Retinal pigment epithelial cell (primary cell): ENCODE measurements at regions not wholly inside any gene's neighbourhood (a gene's known extent, or its start where the extent isn't known, plus 50 kb on each side); places are given as distances from the start of the nearest gene placed in this dataset.

Experiments
- DNase-seq: peaks from one replicate; pipeline ENCODE4 v3.0.0-alpha.2; 2010; ENCODE audit warnings: low read depth
- H3K4me3 ChIP-seq: 2 replicates; pipeline ENCODE4 v1.5.1; 2011; ENCODE audit warnings: mild to moderate bottlenecking, low read length, control low read depth, moderate library complexity
- TF ChIP-seq, protein P1 (sequence below): conservative IDR thresholded peaks from 2 replicates; pipeline ENCODE4 v1.5.1; 2011; ENCODE audit warnings: low read depth, low read length, control low read depth, inconsistent platforms

DNA sequence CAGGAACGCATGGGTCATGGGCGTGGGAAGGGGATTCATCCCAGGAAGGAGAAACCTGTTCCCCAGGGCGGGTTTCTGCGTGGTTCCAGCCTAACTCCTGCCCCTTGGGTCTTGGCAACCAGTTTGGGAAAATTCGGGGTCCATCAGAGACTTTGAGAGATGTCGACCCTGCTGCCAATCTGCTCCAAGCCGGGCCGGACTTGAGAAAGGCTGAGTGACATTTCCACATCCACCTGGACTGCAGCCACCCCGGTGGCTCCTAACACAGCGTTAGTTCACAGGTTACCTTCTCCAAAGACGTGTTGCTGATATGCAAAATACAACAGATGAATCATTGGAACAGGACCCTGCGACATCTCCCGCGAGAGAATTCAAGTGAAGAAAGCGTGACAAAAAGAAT lies 627.2 kb downstream of the IRX1 start:
- TF ChIP-seq, protein P1, sequence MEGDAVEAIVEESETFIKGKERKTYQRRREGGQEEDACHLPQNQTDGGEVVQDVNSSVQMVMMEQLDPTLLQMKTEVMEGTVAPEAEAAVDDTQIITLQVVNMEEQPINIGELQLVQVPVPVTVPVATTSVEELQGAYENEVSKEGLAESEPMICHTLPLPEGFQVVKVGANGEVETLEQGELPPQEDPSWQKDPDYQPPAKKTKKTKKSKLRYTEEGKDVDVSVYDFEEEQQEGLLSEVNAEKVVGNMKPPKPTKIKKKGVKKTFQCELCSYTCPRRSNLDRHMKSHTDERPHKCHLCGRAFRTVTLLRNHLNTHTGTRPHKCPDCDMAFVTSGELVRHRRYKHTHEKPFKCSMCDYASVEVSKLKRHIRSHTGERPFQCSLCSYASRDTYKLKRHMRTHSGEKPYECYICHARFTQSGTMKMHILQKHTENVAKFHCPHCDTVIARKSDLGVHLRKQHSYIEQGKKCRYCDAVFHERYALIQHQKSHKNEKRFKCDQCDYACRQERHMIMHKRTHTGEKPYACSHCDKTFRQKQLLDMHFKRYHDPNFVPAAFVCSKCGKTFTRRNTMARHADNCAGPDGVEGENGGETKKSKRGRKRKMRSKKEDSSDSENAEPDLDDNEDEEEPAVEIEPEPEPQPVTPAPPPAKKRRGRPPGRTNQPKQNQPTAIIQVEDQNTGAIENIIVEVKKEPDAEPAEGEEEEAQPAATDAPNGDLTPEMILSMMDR: no peak
- DNase-seq: no peak
- H3K4me3 ChIP-seq: no peak overlapping the region

DNA sequence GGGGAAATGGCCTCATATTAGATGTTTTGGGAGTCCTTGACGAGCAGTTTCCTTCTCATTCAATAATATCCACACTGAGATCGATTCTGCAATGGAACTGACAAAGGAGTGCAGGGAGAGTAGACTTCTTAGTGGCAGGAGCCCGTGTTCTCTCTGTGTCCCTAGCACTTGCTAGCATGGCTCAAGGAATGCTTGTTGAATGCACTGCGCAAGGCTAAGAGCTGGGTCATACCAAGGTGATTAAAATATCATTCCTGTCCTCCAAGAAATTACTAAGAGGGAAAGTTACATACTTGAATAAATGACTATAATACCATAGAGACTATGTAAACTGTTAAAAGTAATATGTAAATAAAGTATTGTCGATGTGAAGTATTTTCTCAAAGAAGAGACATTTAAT lies 630.1 kb downstream of the IRX1 start:
- H3K4me3 ChIP-seq: no peak overlapping the region
- TF ChIP-seq, protein P1: no peak
- DNase-seq: no peak

DNA sequence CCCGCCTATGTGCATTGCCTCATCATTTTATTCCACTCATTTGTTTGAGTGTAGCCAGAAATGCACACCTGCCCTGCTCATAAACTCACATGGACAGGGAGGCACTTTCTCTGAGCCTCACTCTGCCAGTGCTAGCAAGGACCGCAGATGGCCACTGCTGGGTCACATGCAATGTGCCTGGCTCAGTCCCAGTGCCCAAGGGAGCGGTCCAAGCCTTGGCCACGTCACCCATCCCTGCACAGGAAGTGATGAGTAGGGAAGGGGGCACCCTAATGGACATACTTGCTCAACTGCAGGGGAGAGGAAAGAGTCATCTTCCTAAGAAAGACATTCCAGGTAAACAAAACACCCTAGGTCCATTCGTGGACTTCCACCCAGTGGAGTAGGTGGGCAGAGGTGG lies 630.9 kb downstream of the IRX1 start:
- TF ChIP-seq, protein P1: no peak
- no peak overlapping the region for H3K4me3 ChIP-seq
- DNase-seq: no peak

DNA sequence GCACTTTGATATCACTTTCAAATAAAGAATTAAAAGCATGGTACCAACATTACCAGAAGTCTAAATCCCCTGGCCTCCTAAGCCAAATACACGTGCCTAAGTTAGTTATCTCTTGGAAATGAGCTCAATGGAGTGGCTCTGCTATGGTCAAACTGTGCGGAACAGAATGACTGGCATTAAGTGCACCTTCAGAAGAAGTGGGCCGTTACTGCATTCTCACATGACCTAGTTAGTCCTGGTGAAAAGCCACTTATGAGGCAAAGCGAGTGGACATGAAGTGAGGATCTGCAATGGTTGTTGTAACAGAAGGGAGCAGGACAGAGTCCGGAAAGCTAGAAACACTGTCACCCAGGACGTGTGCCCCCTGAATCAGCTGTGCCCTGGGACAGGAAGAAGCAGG lies 633.1 kb downstream of the IRX1 start:
- DNase-seq: no peak
- TF ChIP-seq, protein P1: no peak
- no peak overlapping the region for H3K4me3 ChIP-seq

DNA sequence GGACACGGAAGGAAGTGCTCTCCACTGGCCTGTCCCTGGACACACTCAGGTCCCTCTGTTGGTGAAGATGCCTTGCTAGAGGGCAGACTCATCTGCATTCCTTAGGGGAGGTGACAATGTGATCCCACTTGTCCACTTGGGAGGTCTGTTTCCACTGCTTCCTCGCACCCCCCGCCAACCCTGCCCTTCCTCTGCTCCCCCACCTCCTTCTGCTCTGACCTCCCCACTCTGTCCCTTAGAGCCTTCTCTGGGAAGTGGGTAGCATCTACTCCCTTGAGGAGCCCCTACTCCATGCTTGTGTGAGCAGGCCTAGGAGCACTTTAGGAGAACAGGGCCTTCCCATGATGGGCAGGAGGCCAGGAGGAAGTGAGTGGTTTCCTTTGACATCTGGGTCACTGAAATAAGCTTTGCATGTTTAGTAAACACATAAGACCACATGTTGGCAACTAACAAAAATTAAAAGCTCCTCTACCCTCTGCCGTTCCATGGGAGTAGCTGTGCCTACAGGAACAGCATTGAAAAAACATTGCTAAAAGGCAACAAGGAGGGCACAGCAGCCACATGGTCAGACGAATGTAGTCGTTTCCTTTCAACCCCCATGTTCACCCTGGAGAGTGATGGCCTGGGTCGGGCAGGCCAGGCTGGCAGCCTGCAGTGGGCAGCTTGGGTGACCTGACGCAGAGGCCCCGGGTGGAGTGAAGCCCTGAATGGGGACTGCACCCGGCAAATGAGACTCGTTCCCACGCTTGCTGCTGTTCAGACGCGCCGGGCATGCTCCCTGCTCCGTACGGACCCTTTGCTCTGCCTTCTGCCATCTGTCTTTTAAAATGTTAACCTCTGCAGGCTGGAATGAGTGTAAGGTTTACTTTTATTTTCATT lies 634.0 kb downstream of the IRX1 start:
- TF ChIP-seq, protein P1: no peak

DNA sequence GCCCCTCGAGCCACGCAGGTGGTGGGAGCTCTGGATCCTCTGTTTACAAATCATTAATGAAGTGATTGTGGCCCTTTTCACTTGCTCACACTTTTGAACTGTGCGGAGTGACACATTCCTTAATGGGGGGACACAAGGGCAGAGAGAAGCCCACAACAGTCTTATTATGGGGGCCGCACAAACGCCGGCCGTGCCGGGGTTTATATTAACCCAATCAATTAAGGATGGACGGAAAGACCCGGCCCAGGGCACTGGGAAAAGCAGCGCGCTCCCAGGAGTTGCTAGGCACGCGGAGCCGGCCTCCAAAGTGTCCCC lies 634.8 kb downstream of the IRX1 start:
- no peak for DNase-seq
- TF ChIP-seq, protein P1: no peak
- no peak overlapping the region for H3K4me3 ChIP-seq

More for the DNA sequence above, 634.0 kb downstream of the IRX1 start:
- H3K4me3 ChIP-seq: no peak overlapping the region
- DNase-seq: no peak
